H1 (cell line): ENCODE measurements at regions not wholly inside any gene's neighbourhood (a gene's known extent, or its start where the extent isn't known, plus 50 kb on each side); places are given as distances from the start of the nearest gene placed in this dataset.

Experiments used
- BRCA1 ChIP-seq: IDR thresholded peaks from 2 replicates; pipeline ENCODE4 v1.6.1; 2012; ENCODE audit warnings: low read depth, low read length, improper control_type of control experiment
- CBX8 ChIP-seq: fragments of 300-800, 300-1000 bp; sonication (generic); IDR thresholded peaks from 2 replicates; pipeline ENCODE4 v1.7.1; 2016; ENCODE audit warnings: low read depth, low read length, borderline replicate concordance
- CREB1 ChIP-seq: IDR thresholded peaks from 2 replicates; pipeline ENCODE4 v1.6.1; 2012; ENCODE audit warnings: inconsistent platforms
- EZH2 ChIP-seq: fragments of 200-600 bp; sonication (generic); IDR thresholded peaks from 2 replicates; pipeline ENCODE4 v1.7.1; 2012; ENCODE audit warnings: low read depth, mild to moderate bottlenecking, moderate library complexity, low read length, inconsistent platforms; ENCODE audit not compliant: severe bottlenecking
- POLR2A ChIP-seq, 2 experiments: IDR thresholded peaks; 1 replicate in 1 of 2; 2 replicates in 1 of 2; pipeline ENCODE4 v1.6.1; 2011; ENCODE audit warnings: low read depth in 2 of 2, low read length in 2 of 2, mild to moderate bottlenecking in 2 of 2; ENCODE audit errors: control extremely low read depth in 1 of 2
- POLR2AphosphoS5 ChIP-seq: IDR thresholded peaks from 2 replicates; pipeline ENCODE4 v1.6.1; 2011; ENCODE audit warnings: low read depth, low read length
- RAD21 ChIP-seq, 2 experiments: IDR thresholded peaks in 1 of 2; conservative IDR thresholded peaks in 1 of 2; 2 replicates each; pipeline ENCODE4 v1.6.1; 2011; ENCODE audit warnings: low read depth in 2 of 2, low read length in 2 of 2, improper control_type of control experiment in 1 of 2, inconsistent platforms in 1 of 2, mild to moderate bottlenecking in 1 of 2, moderate library complexity in 1 of 2
- RFX5 ChIP-seq: IDR thresholded peaks from 2 replicates; pipeline ENCODE4 v1.6.1; 2011; ENCODE audit warnings: low read depth, low read length, improper control_type of control experiment, borderline replicate concordance
- SIX5 ChIP-seq: IDR thresholded peaks from 2 replicates; pipeline ENCODE4 v1.6.1; 2011; ENCODE audit warnings: mild to moderate bottlenecking, low read depth, low read length
- TEAD4 ChIP-seq: IDR thresholded peaks from 2 replicates; pipeline ENCODE4 v1.6.1; 2012; ENCODE audit warnings: low read depth, low read length, inconsistent platforms, mixed read lengths
- YY1 ChIP-seq: IDR thresholded peaks from 2 replicates; pipeline ENCODE4 v1.6.1; 2011; ENCODE audit warnings: low read depth, mild to moderate bottlenecking, low read length
- ZNF274 ChIP-seq: IDR thresholded peaks from 2 replicates; pipeline ENCODE4 v1.7.0; 2012; ENCODE audit warnings: low read length, borderline replicate concordance; ENCODE audit errors: extremely low read depth
- TF ChIP-seq, protein P1 (sequence below), 3 experiments: IDR thresholded peaks; 1 replicate in 2 of 3; 2 replicates in 1 of 3; pipeline versions ENCODE4 v1.5.1 to v1.6.1; 2011; ENCODE audit warnings: low read length in 3 of 3, mild to moderate bottlenecking in 3 of 3, inconsistent platforms in 2 of 3, low read depth in 1 of 3, moderate library complexity in 1 of 3; ENCODE audit not compliant: insufficient read depth in 1 of 3; ENCODE audit errors: control extremely low read depth in 1 of 3

GRCh38 chr10:52391927-52392602, 78.0 kb downstream of the DKK1 start:
- no peak for TF ChIP-seq POLR2A (IDR thresholded peaks at IDR 0.05; ENCODE audit: control extremely low read depth in 1 of 2, low read depth in 2 of 2, low read length in 2 of 2)
- TF ChIP-seq, protein P1, sequence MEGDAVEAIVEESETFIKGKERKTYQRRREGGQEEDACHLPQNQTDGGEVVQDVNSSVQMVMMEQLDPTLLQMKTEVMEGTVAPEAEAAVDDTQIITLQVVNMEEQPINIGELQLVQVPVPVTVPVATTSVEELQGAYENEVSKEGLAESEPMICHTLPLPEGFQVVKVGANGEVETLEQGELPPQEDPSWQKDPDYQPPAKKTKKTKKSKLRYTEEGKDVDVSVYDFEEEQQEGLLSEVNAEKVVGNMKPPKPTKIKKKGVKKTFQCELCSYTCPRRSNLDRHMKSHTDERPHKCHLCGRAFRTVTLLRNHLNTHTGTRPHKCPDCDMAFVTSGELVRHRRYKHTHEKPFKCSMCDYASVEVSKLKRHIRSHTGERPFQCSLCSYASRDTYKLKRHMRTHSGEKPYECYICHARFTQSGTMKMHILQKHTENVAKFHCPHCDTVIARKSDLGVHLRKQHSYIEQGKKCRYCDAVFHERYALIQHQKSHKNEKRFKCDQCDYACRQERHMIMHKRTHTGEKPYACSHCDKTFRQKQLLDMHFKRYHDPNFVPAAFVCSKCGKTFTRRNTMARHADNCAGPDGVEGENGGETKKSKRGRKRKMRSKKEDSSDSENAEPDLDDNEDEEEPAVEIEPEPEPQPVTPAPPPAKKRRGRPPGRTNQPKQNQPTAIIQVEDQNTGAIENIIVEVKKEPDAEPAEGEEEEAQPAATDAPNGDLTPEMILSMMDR (IDR thresholded peaks at IDR 0.05; ENCODE audit: control extremely low read depth in 1 of 3, insufficient read depth in 1 of 3, low read depth in 1 of 3, low read length in 3 of 3), result no peak
- TF ChIP-seq POLR2AphosphoS5, result no peak
- no peak for TF ChIP-seq BRCA1
- no peak for TF ChIP-seq CREB1
- no peak for TF ChIP-seq EZH2
- TF ChIP-seq CBX8, result no peak
- no peak for TF ChIP-seq SIX5
- no peak for TF ChIP-seq RAD21 (IDR thresholded peaks at IDR 0.05 in 1 of 2, conservative IDR thresholded peaks at IDR 0.05 in 1 of 2; ENCODE audit: low read depth in 2 of 2, low read length in 2 of 2)
- no peak for TF ChIP-seq ZNF274
- TF ChIP-seq TEAD4, result no peak
- TF ChIP-seq YY1, result no peak
- no peak for TF ChIP-seq RFX5
